Activated naive CD8-positive, alpha-beta T cell treated with anti-CD3 and anti-CD28 coated beads, Interleukin-2, amount 10 ng/mL, durations not matched to agents 7 days and 5 days (primary cell): ENCODE measurements at regions not wholly inside any gene's neighbourhood (a gene's known extent, or its start where the extent isn't known, plus 50 kb on each side); places are given as distances from the start of the nearest gene placed in this dataset.

Source experiments
- ATAC-seq: fragments of 150-1000 bp; cut with Tn5 transposase; one replicate; pipeline ENCODE4 v1.10.0; 2021; ENCODE audit warnings: low read depth, moderate library complexity
- POLR2A ChIA-PET: fragments of 350-600 bp; sonication (Branson Sonifier 250); formaldehyde crosslinking; loops from one replicate; lab custom pipeline; 2021; ENCODE audit warnings: antibody characterized with exemption; lab: Charles Lee
- DNase-seq: peaks from one replicate; pipeline ENCODE4 v3.0.0; 2021
- H3K27ac Mint-ChIP-seq: one replicate; pipeline ENCODE4 v1.8.0; 2022; ENCODE audit warnings: mild to moderate bottlenecking, mixed read lengths
- H3K27me3 Mint-ChIP-seq: one replicate; pipeline ENCODE4 v1.8.0; 2022; ENCODE audit warnings: mild to moderate bottlenecking, moderate library complexity, mixed read lengths
- H3K36me3 Mint-ChIP-seq: one replicate; pipeline ENCODE4 v1.8.0; 2021; ENCODE audit warnings: mild to moderate bottlenecking, mixed read lengths
- H3K4me1 Mint-ChIP-seq: one replicate; pipeline ENCODE4 v1.8.0; 2021; ENCODE audit warnings: mixed read lengths
- H3K4me3 Mint-ChIP-seq: one replicate; pipeline ENCODE4 v1.8.0; 2022; ENCODE audit warnings: mild to moderate bottlenecking, moderate library complexity, mixed read lengths
- H3K9me3 Mint-ChIP-seq: one replicate; pipeline ENCODE4 v1.8.0; 2021; ENCODE audit warnings: mixed read lengths

GRCh38 chr1:59232216-59232615 lies 64.7 kb upstream of the FGGY start:
- H3K4me1 Mint-ChIP-seq: no peaks in the 10 kb centered on the region
- H3K36me3 Mint-ChIP-seq: no peaks in the 10 kb centered on the region
- no peak for ATAC-seq
- H3K9me3 Mint-ChIP-seq: no peaks in the 10 kb centered on the region
- H3K27me3 Mint-ChIP-seq: no peaks in the 10 kb centered on the region
- no peak overlapping the region for H3K27ac Mint-ChIP-seq
- no peak overlapping the region for H3K4me3 Mint-ChIP-seq
- POLR2A ChIA-PET: no interaction called here
- DNase-seq: no peak

- H3K27ac Mint-ChIP-seq: no peak overlapping the region
- POLR2A ChIA-PET: no interaction called here
- H3K36me3 Mint-ChIP-seq: no peaks in the 10 kb centered on the region
- H3K27me3 Mint-ChIP-seq: no peaks in the 10 kb centered on the region
- H3K4me3 Mint-ChIP-seq: no peak overlapping the region
- ATAC-seq (no peak), DNase-seq (no peak)
- no peaks in the 10 kb centered on the region for H3K4me1 Mint-ChIP-seq
- no peaks in the 10 kb centered on the region for H3K9me3 Mint-ChIP-seq
Observed at GRCh38 chr1:59233444-59233843, 63.5 kb upstream of the FGGY start.

- ATAC-seq: no peak
Observed at GRCh38 chr1:59236721-59237545, 60.0 kb upstream of the FGGY start.

GRCh38 chr1:59237900-59238299 lies 59.0 kb upstream of the FGGY start:
- no peak overlapping the region for H3K4me3 Mint-ChIP-seq
- H3K4me1 Mint-ChIP-seq: no peaks in the 10 kb centered on the region
- POLR2A ChIA-PET: no interaction called here
- H3K36me3 Mint-ChIP-seq: no peaks in the 10 kb centered on the region
- DNase-seq: no peak
- no peaks in the 10 kb centered on the region for H3K27me3 Mint-ChIP-seq
- no peak for ATAC-seq
- H3K9me3 Mint-ChIP-seq: no peaks in the 10 kb centered on the region
- no peak overlapping the region for H3K27ac Mint-ChIP-seq

More at GRCh38 chr1:59236721-59237545, 60.0 kb upstream of the FGGY start:
- Mint-ChIP-seq H3K27ac (no peak overlapping the region), H3K4me1 (no peaks in the 10 kb centered on the region), H3K9me3 (no peaks in the 10 kb centered on the region), H3K36me3 (no peaks in the 10 kb centered on the region), H3K27me3 (no peaks in the 10 kb centered on the region), H3K4me3 (no peak overlapping the region)
- POLR2A ChIA-PET: no interaction called here
- no peak for DNase-seq

GRCh38 chr1:59238333-59238934 lies 58.5 kb upstream of the FGGY start:
- Mint-ChIP-seq H3K27me3 (no peaks in the 10 kb centered on the region), H3K36me3 (no peaks in the 10 kb centered on the region), H3K9me3 (no peaks in the 10 kb centered on the region), H3K4me3 (no peak overlapping the region), H3K4me1 (no peaks in the 10 kb centered on the region), H3K27ac (no peak overlapping the region)
- POLR2A ChIA-PET: no interaction called here
- DNase-seq: no peak
- no peak for ATAC-seq

- no peak overlapping the region for H3K4me3 Mint-ChIP-seq
Observed at GRCh38 chr1:59238993-59239392, 57.9 kb upstream of the FGGY start.

GRCh38 chr1:59241909-59242308 lies 55.0 kb upstream of the FGGY start:
- Mint-ChIP-seq H3K4me1 (no peaks in the 10 kb centered on the region), H3K36me3 (no peaks in the 10 kb centered on the region), H3K4me3 (no peak overlapping the region), H3K27ac (no peak overlapping the region), H3K27me3 (peaks cover 2% of the 10 kb centered on the region), H3K9me3 (peaks cover 10% of the 10 kb centered on the region)
- DNase-seq: no peak
- POLR2A ChIA-PET: no interaction called here
- no peak for ATAC-seq

More at GRCh38 chr1:59238993-59239392, 57.9 kb upstream of the FGGY start:
- no peaks in the 10 kb centered on the region for H3K4me1 Mint-ChIP-seq
- H3K36me3 Mint-ChIP-seq: no peaks in the 10 kb centered on the region
- POLR2A ChIA-PET: no interaction called here
- no peak overlapping the region for H3K27ac Mint-ChIP-seq
- ATAC-seq: no peak
- peaks cover 2% of the 10 kb centered on the region for H3K9me3 Mint-ChIP-seq
- DNase-seq: no peak
- no peaks in the 10 kb centered on the region for H3K27me3 Mint-ChIP-seq

- no peak overlapping the region for H3K27ac Mint-ChIP-seq
- DNase-seq (no peak), ATAC-seq (no peak)
- peaks cover 10% of the 10 kb centered on the region for H3K9me3 Mint-ChIP-seq
- H3K27me3 Mint-ChIP-seq: peaks cover 2% of the 10 kb centered on the region
- no peaks in the 10 kb centered on the region for H3K36me3 Mint-ChIP-seq
- H3K4me3 Mint-ChIP-seq: no peak overlapping the region
- no peaks in the 10 kb centered on the region for H3K4me1 Mint-ChIP-seq
- POLR2A ChIA-PET: no interaction called here
Observed at GRCh38 chr1:59242370-59242769, 54.5 kb upstream of the FGGY start.

- no peaks in the 10 kb centered on the region for H3K36me3 Mint-ChIP-seq
- no peaks in the 10 kb centered on the region for H3K4me1 Mint-ChIP-seq
- H3K4me3 Mint-ChIP-seq: no peak overlapping the region
- no peak overlapping the region for H3K27ac Mint-ChIP-seq
- DNase-seq: no peak
- H3K9me3 Mint-ChIP-seq: peaks cover 10% of the 10 kb centered on the region
- no peak for ATAC-seq
- H3K27me3 Mint-ChIP-seq: peaks cover 2% of the 10 kb centered on the region
- POLR2A ChIA-PET: no interaction called here
Observed at GRCh38 chr1:59243550-59243949, 53.3 kb upstream of the FGGY start.

GRCh38 chr1:59243978-59244377 lies 52.9 kb upstream of the FGGY start:
- peaks cover 10% of the 10 kb centered on the region for H3K9me3 Mint-ChIP-seq
- no peak overlapping the region for H3K4me3 Mint-ChIP-seq
- H3K36me3 Mint-ChIP-seq: no peaks in the 10 kb centered on the region
- H3K27me3 Mint-ChIP-seq: peaks cover 2% of the 10 kb centered on the region
- H3K27ac Mint-ChIP-seq: no peak overlapping the region
- no peak for ATAC-seq
- DNase-seq: no peak
- no peaks in the 10 kb centered on the region for H3K4me1 Mint-ChIP-seq
- POLR2A ChIA-PET: no interaction called here

GRCh38 chr1:59244891-59245290 lies 52.0 kb upstream of the FGGY start:
- Mint-ChIP-seq H3K27ac (no peak overlapping the region), H3K9me3 (peaks cover 10% of the 10 kb centered on the region), H3K4me1 (no peaks in the 10 kb centered on the region), H3K36me3 (no peaks in the 10 kb centered on the region), H3K4me3 (no peak overlapping the region), H3K27me3 (peaks cover 2% of the 10 kb centered on the region)
- ATAC-seq (no peak), DNase-seq (no peak)
- POLR2A ChIA-PET: no interaction called here
